Lower lobe of right lung (tissue), 2 donors: ENCODE measurements at regions not wholly inside any gene's neighbourhood (a gene's known extent, or its start where the extent isn't known, plus 50 kb on each side); places are given as distances from the start of the nearest gene placed in this dataset.

Experiments
- ATAC-seq, 2 donors: fragments of 200-7000 bp; cut with Tn5 transposase; one replicate each; pipeline ENCODE4 v1.9.1; 2020 to 2022; ENCODE audit warnings: mild to moderate bottlenecking in 2 of 2, moderate library complexity in 2 of 2
- DNase-seq: peaks from one replicate; pipeline ENCODE4 v3.0.0-alpha.2; 2020
- H3K27ac ChIP-seq: fragments of 200-600 bp; one replicate; pipeline ENCODE4 v1.8.0; 2022
- H3K27me3 ChIP-seq: fragments of 200-600 bp; one replicate; pipeline ENCODE4 v1.8.0; 2022; ENCODE audit warnings: low read depth
- H3K36me3 ChIP-seq: fragments of 200-600 bp; one replicate; pipeline ENCODE4 v1.8.0; 2022; ENCODE audit warnings: mild to moderate bottlenecking
- H3K4me1 ChIP-seq: fragments of 200-600 bp; one replicate; pipeline ENCODE4 v1.8.0; 2022
- H3K4me3 ChIP-seq: fragments of 200-600 bp; one replicate; pipeline ENCODE4 v1.8.0; 2022; ENCODE audit warnings: mild to moderate bottlenecking
- H3K9me3 ChIP-seq: fragments of 200-600 bp; one replicate; pipeline ENCODE4 v1.8.0; 2022
- intact Hi-C: fragments of 100-400 bp; cut with DNase I; formaldehyde crosslinking; loops from one replicate; pipeline ENCODE4 v1.11.0; 2022
- TF ChIP-seq, protein P1 (sequence below): fragments of 200-600 bp; IDR thresholded peaks from one replicate; pipeline ENCODE4 v1.8.0; 2022; ENCODE audit warnings: antibody characterized with exemption, mild to moderate bottlenecking
- donor health status: DM: no; HTN: yes; CAD: no; lungs with severe emphysema.

DNA sequence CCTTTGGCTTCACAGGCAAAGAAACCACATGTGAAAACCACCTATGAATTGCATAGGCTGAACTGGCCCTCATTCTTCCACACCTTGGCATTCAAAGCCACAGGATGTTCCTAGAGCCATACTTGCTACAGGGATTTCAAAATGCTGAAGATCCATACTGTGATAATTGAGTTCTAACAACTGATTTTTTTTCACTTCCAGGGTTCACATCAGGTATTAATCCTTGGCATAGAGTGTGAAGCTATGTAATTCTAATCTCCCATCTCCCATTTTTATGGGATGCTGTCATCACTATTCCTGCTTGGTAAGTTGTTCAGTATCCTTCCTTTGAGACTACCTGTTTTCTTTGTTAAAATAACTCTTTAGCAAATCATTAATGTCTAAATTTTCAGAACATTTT is 1569.2 kb upstream of the ADGRL3 start:
- no peaks in the 10 kb centered on the region for H3K4me1 ChIP-seq
- no peaks in the 10 kb centered on the region for H3K9me3 ChIP-seq
- no peaks in the 10 kb centered on the region for H3K27me3 ChIP-seq
- intact Hi-C loops = no loop called here
- TF ChIP-seq, protein P1, sequence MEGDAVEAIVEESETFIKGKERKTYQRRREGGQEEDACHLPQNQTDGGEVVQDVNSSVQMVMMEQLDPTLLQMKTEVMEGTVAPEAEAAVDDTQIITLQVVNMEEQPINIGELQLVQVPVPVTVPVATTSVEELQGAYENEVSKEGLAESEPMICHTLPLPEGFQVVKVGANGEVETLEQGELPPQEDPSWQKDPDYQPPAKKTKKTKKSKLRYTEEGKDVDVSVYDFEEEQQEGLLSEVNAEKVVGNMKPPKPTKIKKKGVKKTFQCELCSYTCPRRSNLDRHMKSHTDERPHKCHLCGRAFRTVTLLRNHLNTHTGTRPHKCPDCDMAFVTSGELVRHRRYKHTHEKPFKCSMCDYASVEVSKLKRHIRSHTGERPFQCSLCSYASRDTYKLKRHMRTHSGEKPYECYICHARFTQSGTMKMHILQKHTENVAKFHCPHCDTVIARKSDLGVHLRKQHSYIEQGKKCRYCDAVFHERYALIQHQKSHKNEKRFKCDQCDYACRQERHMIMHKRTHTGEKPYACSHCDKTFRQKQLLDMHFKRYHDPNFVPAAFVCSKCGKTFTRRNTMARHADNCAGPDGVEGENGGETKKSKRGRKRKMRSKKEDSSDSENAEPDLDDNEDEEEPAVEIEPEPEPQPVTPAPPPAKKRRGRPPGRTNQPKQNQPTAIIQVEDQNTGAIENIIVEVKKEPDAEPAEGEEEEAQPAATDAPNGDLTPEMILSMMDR = no peak
- no peak overlapping the region for H3K27ac ChIP-seq
- H3K36me3 ChIP-seq = no peaks in the 10 kb centered on the region
- H3K4me3 ChIP-seq = no peak overlapping the region
- ATAC-seq = no peak
- DNase-seq = no peak

DNA sequence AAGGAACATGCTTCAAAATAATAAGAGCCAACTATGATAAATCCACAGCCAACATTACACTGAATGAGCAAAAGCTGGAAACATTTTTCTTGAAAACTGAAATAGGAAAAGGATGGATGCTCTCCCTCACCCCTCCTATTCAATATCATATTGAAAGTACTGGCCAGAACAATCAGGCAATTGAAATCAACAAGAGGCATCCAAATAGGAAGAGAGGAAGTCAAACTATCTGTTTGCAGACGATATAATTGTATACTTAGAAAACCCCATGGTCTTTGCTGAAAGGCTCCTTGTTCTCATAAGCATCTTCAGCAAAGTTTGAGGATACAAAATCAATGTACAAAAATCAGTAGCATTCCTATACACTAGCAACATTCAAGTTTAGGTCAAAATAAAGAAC is 1562.5 kb upstream of the ADGRL3 start:
- H3K4me3 ChIP-seq = no peak overlapping the region
- TF ChIP-seq, protein P1 = no peak
- no peaks in the 10 kb centered on the region for H3K36me3 ChIP-seq
- intact Hi-C loops = no loop called here
- DNase-seq (no peak), ATAC-seq (no peak)
- no peak overlapping the region for H3K27ac ChIP-seq
- no peaks in the 10 kb centered on the region for H3K4me1 ChIP-seq
- no peaks in the 10 kb centered on the region for H3K27me3 ChIP-seq
- H3K9me3 ChIP-seq = no peaks in the 10 kb centered on the region

DNA sequence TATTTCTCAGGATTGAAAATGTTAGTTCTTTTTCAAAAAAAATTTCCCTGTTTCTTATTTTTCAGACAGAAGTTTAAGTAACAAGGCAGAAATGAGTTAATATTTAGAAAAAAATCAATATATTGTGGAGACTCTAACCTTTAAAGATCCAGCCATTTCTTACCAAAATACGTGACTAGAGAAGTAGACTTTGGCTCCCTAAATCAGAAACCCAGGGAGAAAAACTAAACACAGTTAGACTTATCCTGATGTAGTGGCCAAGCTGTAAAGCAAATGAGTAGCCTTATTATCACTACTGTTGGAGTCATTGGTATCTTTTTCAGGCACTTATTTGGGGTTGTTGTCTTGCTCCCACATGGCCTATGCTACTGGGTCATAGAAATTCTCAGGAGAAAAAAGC is 1556.4 kb upstream of the ADGRL3 start:
- no peaks in the 10 kb centered on the region for H3K4me1 ChIP-seq
- H3K27me3 ChIP-seq = no peaks in the 10 kb centered on the region
- no peak overlapping the region for H3K4me3 ChIP-seq
- no peaks in the 10 kb centered on the region for H3K9me3 ChIP-seq
- H3K27ac ChIP-seq = no peak overlapping the region
- TF ChIP-seq, protein P1 = no peak
- ATAC-seq (no peak), DNase-seq (no peak)
- H3K36me3 ChIP-seq = no peaks in the 10 kb centered on the region
- intact Hi-C loops = no loop called here

DNA sequence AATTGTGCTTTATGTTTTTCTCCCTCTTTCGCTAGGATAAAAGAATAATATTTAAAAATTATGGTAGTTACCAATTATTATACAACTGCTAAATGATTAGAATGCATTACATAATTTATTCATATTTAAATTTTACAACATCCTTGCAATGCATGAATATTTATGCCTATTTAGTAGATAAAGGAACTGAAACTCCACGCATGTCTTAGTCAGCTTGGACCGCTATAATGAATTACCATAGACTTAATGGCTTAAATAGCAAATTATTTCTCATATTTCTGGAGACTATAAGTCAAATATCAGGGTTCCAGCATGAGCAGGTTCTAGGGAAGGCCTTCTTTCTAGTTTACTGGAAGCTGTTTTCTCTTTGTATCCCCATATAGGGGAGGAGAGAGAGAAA is 1555.4 kb upstream of the ADGRL3 start:
- DNase-seq (no peak), ATAC-seq (no peak)
- Histone ChIP-seq H3K27me3 (no peaks in the 10 kb centered on the region), H3K27ac (no peak overlapping the region), H3K9me3 (no peaks in the 10 kb centered on the region), H3K4me3 (no peak overlapping the region), H3K36me3 (no peaks in the 10 kb centered on the region), H3K4me1 (no peaks in the 10 kb centered on the region)
- intact Hi-C loops = no loop called here
- TF ChIP-seq, protein P1 = no peak

DNA sequence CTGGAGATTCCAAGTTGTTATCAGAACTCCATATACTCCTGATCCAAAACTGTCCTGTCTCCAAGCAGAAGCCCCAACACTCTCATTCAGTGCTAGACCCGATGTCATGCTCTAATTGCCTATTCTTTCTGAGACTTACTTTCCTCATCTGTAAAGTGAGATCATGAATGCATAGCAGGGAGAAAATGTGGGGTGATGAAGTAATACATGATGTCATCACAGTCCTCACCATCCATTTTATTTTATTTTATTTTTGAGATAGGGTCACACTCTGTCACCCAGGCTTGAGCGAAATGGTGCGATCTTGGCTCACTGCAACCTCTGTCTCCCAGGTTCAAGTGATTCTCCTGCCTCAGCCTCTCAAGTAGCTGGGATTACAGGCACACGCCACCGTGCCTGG is 1554.0 kb upstream of the ADGRL3 start:
- no peak for DNase-seq
- ATAC-seq = no peak
- intact Hi-C loops = no loop called here
- Histone ChIP-seq H3K4me3 (no peak overlapping the region), H3K9me3 (no peaks in the 10 kb centered on the region), H3K4me1 (no peaks in the 10 kb centered on the region), H3K36me3 (no peaks in the 10 kb centered on the region), H3K27ac (no peak overlapping the region), H3K27me3 (no peaks in the 10 kb centered on the region)
- TF ChIP-seq, protein P1 = no peak

DNA sequence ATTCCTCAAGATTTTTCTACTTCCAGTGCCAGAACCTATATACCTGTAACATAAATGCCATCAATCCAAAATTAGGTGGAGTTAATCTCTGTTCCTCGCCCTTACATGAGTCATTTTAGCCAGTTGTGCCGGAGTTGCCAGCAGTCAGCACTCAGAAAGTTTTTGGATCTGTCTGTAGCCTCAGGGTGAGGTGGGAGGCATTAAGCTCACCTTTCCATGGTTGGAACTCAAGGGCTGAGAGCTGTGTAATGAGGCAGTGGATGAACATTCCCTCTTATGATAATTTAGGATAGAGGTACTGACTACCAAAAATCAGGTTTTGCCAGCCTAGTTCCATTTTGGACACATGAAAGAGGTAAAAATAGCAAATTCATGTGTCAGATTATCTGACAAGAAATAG is 1553.1 kb upstream of the ADGRL3 start:
- H3K9me3 ChIP-seq = no peaks in the 10 kb centered on the region
- H3K36me3 ChIP-seq = no peaks in the 10 kb centered on the region
- TF ChIP-seq, protein P1 = no peak
- no peaks in the 10 kb centered on the region for H3K4me1 ChIP-seq
- no peak overlapping the region for H3K27ac ChIP-seq
- DNase-seq (no peak), ATAC-seq (no peak)
- no peak overlapping the region for H3K4me3 ChIP-seq
- H3K27me3 ChIP-seq = no peaks in the 10 kb centered on the region
- intact Hi-C loops = no loop called here
